ENCODE measurements at regions not wholly inside any gene's neighbourhood (a gene's known extent, or its start where the extent isn't known, plus 50 kb on each side); places are given as distances from the start of the nearest gene placed in this dataset.

DNA sequence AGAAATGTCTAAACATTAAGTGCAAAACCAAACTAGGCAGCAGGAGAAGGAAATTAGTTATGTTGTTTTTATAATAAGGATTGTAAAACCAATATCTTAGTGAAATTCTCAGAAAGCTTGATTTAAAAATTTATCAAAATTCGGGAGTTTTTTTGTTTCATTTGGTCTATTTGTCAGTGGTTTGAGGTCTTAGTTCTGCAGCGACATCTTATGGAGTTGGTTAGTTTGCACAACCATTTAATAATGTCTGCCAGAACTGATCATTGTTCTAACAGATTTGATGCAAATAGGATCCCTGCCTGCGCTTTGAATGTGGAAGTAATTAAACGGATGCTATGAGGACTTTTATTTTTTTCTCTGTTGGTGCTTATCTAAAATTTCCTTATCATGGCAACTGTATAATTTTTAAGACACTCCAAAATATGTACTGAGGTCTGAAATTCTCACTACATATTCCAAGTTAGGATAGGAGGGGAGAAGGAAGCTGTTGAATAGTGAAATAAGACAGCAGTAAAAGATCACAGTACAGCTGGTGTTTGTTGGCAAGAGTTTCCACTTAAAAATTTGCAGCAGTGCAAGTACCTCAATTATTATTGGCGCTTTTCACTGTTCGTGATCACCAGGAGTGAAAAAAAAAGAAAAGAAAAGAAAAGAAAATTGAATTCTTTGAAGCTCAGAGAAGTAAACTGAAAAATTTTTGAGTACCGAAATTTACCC, 2521.4 kb downstream of the ARAP2 start:
- TF ChIP-seq, protein P1, sequence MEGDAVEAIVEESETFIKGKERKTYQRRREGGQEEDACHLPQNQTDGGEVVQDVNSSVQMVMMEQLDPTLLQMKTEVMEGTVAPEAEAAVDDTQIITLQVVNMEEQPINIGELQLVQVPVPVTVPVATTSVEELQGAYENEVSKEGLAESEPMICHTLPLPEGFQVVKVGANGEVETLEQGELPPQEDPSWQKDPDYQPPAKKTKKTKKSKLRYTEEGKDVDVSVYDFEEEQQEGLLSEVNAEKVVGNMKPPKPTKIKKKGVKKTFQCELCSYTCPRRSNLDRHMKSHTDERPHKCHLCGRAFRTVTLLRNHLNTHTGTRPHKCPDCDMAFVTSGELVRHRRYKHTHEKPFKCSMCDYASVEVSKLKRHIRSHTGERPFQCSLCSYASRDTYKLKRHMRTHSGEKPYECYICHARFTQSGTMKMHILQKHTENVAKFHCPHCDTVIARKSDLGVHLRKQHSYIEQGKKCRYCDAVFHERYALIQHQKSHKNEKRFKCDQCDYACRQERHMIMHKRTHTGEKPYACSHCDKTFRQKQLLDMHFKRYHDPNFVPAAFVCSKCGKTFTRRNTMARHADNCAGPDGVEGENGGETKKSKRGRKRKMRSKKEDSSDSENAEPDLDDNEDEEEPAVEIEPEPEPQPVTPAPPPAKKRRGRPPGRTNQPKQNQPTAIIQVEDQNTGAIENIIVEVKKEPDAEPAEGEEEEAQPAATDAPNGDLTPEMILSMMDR (IDR thresholded peaks at IDR 0.05; ENCODE audit: poor library complexity) = no peak
- TF ChIP-seq EZH2phosphoT487 (IDR thresholded peaks at IDR 0.05; ENCODE audit: low read depth, severe bottlenecking, unreplicated experiment) = no peak
